NCI-H2081 treated with DMSO at 0.1 percent for 48 hours (cell line): ENCODE measurements at regions not wholly inside any gene's neighbourhood (a gene's known extent, or its start where the extent isn't known, plus 50 kb on each side); places are given as distances from the start of the nearest gene placed in this dataset.
"Not testable (repeated sequence)": the region's sequence is repeated elsewhere in the genome, so short reads cannot be mapped to it uniquely, and the experiment has no call there.

ENCODE experiments used
- DNase-seq: peaks from one replicate; lab custom pipeline; 2025; lab: John Stamatoyannopoulos, UW

DNA sequence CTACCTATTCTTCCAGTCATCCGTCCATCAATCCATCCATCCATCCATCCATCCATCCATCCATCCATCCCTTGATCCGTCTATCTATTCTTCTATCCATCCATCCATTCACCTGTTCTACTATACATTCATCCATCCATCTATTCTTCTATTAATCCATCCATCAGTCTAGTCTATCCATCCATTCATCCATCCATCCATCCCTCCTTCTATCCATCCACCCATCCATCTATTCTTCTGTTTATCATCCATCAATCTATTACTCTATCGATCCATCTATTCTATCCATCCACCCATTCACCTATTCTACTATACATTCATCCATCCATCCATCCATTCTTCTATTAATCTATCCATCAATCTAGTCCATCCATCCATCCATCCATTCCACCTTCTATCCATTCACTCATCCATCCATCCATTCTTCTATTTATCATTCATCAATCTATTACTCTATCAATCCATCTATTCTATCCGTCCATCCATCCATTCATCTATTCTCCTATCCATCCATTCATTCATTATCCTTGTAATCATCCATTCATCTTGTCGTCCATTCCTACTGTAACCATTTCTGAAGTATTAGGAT is 110.4 kb upstream of the ZNF516 start:
- no peak for DNase-seq

DNA sequence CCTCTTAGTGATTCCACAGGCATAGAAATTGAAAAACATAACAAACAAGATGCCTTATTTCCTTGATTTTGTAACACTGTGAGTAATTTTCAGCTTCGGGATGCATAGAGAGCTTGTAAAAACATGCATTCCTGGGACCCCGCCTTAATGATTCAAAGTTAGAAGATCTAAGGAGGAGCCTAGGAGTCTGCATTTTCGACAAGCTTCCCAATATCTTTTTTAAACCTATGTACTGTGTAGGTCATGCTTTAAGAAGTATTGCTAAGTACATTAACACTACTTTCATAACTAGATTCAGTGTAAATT is 109.8 kb upstream of the ZNF516 start:
- DNase-seq: no peak

DNA sequence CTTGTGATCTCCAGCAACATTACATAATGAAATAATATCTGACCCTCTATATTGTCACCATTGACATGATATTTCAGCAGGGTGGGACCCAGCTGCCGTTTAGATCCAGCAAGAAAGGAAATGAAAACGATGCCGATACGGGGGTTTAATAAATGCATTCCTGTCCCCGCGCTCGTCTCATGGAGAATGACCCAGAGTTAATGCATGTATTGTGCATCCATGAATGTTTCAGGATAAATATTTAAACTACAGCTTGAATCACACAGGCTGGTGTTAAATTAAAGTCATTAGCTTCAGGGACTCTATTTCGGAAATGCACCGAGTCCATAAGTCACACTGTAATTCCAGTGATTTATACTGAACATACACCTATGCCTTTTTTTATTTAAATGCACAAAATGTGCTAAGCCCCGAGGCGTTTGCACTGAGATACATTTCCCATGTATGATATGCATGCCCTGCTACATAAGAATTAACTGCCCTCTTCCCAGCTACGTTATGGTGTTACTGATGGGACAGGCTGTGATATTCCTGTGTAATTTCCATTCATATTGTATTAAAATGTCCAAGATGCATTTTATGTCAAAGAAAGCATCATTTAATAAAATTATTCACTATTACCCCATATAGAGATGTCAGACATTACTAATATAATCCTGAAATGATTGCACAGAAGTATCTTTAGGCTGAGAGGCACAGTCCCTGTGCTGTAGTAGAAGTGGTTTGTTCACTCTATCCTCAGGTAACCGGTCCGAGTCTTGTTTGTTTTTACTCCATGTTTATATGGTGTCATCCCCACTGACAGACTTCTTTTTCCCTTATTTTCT is 109.3 kb upstream of the ZNF516 start:
- no peak for DNase-seq

DNA sequence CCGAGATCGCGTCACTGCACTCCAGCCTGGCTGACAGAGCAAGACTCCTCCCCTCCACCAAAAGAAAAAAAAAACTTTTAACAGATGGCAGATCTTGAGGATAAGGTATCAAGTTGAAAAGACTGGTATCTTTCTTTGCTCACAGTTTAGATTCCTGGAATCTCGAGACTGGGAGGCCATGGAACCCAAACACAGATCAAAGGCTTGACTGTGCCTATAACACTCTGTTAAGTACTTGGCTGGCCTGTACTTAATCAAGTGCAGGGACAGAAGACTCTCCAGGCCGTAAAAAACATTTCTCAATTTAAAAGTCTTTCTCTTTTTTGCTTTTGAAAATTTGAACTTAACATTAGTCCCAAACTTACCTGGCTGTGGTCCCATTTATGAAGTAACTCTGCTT is 107.1 kb upstream of the ZNF516 start:
- no peak for DNase-seq

DNA sequence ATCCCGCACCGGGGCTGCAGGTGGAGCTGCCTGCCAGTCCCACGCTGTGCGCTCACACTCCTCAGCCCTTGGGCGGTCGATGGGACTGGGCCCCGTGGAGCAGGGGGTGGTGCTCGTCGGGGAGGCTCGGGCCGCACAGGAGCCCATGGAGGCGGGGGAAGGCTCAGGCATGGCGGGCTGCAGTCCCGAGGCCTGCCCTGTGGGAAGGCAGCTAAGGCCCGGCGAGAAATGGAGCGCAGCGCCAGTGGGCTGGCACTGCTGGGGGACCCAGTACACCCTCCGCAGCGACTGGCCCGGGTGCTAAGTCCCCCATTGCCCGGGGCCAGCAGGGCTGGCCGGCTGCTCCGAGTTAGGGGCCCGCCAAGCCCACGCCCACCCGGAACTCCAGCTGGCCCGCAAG is 105.0 kb upstream of the ZNF516 start:
- DNase-seq: not testable (repeated sequence)

DNA sequence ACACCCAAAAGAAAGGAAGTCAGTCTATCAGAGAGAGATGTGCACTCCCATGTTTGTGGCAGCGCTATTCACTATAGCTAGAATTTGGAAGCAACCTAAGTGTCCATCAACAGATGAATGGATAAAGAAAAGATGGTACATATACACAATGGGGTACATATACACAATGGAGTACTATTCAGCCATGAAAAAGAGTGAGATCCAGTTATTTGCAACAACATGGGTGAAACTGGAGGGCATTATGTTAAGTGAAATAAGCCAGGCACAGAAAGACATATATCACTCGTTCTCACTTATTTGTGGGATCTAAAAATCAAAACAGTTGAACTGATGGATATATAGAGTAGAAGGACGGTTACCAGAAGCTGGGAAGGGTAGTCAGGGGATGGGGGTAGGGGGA is 99.9 kb upstream of the ZNF516 start:
- no peak for DNase-seq

DNA sequence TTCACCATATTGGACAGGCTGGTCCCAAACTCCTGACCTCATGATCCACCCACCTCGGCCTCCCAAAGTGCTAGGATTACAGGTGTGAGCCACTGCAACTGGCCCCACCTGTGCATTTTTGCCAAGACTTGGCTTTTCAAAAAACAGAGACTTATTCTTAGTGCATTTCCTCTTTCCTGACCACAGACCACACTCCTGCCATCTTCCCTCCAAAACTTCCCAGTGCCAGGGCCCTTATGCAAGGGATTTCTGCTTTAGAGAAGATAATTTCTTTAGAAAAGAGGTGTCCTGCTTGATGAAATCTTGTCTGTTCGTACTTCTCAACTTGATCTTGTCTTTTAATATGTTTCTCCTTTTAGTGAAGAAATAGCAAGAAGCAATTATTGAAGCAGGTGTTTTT is 98.8 kb upstream of the ZNF516 start:
- DNase-seq: no peak

DNA sequence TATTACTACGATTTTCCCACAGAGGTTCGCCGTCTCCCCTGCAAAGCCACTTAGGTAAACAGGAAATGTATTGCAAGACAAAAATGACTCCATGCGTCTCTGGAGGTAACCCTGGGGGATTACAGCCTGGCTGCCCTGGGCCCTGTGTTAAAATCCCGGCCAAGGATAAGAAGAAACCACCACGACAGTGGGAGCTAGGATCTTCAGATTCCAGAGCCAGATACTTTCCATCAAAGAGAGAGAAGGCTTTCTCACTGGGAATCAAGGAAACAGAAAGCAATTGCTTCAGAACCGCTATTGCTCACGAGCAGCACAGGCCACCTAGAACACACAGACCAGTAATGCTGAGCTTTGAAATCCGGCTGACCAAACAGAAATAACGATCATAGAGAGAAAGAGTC is 97.9 kb upstream of the ZNF516 start:
- no peak for DNase-seq

DNA sequence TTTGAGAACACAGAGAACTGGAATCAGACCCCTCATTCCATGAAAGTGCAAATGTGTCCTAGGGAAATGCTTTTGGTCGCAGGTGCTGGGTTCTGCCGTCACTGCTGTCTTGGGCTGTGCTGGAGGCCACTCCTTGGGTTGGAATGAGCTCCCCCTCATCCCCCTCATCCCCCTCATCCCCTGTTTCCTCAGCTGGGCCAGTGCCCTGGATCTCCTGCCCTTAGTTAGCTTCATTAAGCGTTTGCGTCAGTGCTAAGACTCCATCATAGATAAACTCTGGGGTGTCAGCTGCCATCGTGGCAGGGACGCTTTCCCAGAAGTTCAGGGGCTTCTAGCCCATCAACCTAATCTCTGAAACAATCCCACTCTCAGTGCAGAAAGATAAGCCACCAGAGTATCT is 97.1 kb upstream of the ZNF516 start:
- DNase-seq: no peak

DNA sequence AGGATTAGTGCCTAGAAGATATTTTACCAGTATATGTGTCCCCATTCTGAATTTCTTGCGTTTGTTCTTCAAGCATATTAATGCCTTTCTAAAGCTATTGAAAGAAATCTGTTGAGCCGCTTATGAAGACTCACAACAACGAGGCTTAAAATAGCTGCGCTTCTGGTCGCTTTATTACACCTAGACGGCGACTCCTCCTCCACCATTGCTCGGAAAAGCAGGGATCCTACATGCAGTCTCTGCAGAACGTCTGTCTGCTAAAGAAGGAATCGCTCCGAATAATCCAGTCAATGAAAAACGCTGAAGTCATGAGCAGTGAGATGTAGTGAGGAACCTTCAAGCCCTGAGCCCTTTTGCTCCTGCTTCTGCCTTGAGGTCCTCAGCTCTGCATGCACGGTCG is 94.8 kb upstream of the ZNF516 start:
- no peak for DNase-seq

DNA sequence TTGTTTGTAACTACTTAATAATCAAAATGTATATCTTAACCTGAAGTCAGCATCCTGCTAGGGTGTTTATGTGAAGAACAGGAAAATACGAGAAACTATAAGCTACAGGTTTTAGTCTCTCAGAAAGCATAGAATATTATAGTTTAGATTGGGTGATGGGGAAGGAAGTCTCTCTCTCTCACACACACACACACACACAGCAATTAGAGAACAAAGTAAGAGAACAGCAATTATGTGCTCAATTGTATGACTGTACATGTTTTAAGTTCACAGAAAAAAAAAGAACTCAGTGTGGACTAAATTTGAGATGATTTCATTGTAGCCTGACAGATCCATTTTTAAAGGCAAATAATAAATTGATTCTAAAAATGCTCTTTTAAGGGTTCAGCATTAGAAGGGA is 94.3 kb upstream of the ZNF516 start:
- DNase-seq: no peak

DNA sequence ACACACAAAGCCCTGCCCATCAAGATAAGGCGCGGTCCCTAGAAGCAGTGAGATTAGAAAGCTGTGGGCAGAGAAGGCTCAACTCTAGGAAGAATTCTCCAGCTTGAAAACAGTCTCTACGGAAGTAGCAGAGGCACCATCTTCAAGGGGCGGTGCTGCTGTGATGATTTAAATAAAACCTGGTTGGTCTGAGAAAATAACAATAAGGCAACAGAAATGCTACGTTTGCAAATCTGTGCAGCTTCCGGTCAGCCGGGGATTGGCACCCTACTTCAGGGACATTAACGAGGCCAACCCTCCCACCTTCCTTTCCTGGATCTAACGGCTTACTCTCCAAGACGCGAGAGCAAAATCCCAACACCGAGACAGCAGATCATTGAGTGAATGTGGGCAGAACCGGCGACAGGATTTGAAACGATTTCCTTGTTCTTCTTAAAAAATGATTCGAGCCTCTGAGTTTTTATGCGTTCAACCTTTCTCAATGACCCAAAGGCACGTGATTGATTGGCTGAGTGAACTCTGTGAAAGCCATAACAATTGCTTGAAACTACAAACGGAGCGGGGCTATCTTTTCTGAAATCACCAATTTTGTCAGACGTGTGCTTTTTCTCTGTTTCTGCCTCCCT is 93.7 kb upstream of the ZNF516 start:
- DNase-seq: no peak

DNA sequence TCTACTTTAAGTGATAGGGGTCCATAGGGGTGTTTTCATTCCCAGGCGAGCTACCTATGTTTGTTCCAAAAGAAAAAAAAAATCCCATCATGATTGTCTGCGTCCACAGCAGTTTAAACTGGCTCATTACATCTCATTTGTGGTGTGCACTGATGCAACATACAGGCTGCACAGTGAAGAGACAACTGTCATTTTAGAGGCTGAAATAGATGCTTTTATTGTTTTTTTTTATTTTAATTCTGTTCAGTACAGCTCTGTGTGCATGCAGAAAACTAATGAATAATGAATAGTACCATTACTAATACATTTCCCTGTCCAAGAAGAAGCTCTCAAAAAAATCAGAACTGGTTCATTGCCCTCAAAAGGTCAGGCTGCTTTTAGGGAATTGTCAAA is 92.8 kb upstream of the ZNF516 start:
- no peak for DNase-seq

DNA sequence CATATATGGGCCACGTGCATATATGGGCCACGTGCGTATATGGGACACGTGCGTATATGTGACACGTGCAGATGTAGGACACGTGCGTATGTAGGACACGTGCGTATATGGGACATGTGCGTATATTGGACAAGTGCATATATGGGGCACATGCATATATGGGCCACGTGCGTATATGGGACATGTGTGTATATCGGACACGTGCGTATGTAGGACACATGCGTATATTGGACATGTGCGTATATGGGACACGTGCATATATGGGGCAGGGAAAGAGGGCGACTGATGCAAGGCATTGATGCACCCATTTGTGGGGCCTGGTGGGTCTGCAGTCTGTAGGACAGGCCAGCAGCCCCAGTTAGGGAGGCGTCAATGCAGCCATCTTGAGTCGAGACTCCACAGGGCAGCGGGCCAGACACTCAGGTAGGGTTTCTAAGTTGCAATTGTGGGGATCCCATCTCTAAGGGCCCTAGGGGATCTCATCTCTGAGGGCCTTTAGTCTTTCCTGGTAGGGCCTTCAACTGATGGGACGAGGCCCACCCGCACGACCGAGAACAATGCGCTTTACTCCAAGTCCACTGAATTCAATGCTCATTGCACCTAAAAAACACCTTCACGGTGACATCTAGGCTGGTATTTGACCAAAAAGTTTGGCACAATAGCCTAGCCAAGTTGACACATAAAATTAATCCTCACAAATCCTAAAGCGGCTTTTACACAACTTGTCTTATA is 92.3 kb upstream of the ZNF516 start:
- DNase-seq: no peak

DNA sequence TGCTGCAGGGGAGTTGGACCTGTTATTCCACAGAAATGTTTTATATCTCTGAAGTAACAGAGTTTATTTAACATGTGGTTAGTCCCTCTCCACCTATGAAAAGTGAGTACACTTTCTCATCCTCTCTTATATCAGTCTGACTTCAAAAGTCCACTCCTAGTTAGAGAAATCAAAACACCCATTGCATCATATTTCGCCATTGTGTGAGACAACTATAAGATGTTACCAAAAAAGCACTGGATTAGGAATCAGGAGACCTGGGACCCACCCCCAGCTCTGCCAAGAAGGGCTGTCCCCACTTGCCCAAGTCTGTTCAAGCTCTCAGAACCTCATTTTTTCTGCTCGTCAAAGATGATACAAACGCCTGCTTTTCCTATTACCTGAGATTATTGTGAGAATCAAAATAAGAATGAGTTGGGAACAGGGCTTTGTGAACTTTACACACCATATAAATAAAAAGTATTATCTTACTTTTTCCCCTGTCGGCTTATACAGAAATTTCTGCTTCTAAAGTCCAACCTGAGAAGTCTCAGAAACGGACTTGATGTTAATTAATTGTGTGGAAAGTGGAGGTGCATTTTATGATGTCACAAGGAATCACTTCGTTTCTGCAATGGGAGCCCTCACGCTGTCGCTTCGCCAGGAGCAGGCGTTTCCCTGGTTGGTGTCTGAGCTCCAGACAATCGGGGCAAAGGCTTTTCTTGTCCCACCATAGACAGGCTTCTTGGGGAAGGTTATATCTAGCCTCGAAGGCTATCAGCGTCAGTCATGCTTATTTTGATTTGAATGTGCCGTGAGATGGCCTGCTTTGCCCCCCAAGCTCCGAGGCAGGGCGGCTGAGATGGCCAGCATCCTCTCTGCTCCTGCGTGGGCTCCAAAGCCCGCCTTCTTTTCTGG is 89.6 kb upstream of the ZNF516 start:
- no peak for DNase-seq

DNA sequence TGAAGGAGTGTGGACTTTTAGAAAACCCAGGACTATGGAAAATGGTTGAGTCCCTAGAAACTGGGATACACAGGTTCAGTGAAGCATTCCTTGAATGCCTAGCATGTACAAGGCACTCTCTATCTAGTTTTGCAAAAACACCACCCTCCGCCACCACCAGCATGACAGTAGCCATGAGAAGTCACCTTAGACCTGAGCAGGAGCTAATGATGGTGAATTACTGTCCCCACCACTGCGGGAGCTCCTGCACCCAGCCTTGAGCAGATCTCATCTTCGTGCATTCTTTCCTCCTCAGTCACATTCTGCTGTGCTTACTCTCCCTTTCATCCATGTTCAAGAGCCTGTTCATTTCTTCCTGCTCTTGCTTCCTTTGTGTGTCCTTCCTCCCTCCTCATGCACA is 86.2 kb upstream of the ZNF516 start:
- no peak for DNase-seq

DNA sequence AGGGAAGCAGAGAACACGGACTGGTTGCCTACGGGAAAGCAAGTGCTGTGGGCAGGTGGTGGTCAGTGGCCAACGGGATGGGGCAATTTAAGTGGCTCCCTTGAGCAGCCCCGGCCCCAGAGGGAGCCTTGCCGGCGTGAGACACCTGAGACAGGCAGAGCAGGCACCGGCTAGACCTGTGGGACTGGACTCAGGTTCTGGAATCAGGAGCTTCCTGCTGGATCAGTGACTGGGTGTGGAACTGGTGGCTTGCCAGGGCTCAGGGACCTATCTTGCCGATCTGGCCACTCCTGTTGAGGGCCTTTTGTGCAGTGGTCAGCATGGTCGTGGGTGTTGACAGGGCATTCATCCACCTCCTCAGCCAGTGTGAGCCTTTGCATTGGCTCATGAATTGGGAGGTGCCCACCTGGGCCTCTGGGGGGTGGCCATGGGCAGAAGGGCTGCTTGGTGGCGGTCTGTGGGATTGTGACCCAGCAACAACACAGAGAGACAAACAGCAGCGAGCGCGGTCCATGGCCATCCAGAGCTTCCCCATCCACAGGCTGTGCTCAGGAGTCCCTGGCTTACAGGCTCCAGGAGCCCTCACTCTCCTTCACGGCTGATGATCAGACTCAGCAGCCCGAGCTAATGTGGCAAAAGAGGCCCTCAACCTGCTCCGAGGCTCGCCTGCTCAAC is 85.4 kb upstream of the ZNF516 start:
- no peak for DNase-seq

DNA sequence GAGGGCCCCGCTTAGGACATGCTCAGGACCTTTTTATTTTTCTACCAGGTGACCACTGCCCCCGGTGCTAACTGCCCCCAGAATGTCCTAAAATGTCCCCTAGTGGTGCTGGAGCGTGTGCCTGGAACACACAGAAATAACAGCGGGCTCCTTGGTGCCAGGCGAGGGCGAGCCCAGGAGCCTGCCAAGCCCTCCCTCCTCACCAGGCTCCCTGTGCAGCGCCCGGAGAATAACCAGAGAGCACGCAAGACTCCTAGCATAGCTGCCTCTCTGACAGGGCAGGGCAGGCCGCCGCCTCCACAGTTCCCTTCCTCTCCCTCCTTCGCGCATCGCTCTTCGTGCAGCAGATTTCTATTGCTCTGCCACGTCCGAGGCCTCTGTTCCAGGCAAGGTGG is 84.3 kb upstream of the ZNF516 start:
- DNase-seq: no peak

DNA sequence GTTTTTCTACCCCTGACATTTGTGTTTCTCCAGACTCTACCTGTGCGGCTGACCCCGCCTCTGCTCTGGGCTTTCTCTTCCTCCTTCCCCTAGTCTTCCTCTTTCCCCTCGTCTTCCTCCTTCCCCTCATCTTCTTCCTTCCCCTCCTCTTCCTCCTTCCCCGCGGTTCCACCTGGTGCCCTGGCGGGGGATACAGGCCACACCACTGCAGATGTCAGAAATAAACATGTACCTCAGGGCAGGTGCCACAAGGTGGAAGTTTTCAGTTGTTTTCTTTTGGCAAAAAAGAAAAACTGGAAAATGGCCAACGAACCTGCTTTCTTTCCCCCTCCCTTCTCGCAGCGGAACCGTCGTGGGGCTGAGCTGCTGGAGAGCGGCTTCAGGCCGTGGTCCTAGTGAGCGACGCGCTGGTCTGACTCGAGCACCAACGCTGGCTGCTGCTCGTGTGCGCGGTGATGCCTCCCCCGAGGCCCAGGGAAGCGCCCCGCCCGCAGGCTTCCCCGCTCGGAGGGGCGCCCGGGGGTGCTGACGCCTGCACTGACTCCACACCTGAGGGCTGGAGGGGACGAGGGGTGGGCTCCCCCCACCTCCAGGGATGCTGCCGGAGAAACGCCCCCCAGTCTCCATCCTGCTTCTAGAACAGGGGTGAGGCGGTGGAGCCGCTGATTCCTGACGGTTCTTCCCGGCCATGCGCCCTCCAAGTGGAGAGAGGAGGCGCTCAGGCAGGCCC is 83.7 kb upstream of the ZNF516 start:
- no peak for DNase-seq

DNA sequence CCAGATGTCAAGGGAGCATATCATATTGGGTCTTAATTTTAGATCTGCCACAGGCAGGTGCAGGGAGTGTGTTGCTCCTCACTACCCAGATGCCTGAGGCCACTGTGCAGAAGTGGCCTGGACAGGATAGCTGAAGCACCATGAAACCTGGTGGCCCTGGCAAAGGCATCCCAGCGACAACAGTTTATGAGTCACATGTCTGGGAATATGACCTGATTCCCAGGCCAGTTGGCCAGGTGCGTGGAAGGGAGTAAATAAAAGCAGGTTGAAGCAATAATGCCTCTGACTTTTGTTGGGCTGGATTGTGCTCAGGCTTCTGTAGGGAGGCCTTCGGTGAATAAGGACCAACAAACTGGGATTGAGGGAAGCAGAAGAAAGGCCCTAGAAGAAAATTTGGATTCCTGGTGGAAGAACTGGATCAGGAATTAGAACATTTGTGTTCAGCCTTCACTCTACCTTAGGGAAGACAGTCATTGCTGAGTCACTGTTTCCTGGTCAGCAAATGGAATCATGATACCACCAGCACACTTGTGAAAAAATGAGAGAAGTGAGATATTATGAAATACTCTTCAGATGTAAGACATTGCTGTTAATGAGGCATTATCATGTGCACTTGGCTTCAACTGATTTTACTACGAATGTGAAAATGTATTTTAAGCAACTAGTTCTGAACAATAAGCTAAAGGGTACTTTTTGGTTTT is 78.4 kb upstream of the ZNF516 start:
- DNase-seq: no peak
